ENCODE measurements at regions not wholly inside any gene's neighbourhood (a gene's known extent, or its start where the extent isn't known, plus 50 kb on each side); places are given as distances from the start of the nearest gene placed in this dataset.

DNA sequence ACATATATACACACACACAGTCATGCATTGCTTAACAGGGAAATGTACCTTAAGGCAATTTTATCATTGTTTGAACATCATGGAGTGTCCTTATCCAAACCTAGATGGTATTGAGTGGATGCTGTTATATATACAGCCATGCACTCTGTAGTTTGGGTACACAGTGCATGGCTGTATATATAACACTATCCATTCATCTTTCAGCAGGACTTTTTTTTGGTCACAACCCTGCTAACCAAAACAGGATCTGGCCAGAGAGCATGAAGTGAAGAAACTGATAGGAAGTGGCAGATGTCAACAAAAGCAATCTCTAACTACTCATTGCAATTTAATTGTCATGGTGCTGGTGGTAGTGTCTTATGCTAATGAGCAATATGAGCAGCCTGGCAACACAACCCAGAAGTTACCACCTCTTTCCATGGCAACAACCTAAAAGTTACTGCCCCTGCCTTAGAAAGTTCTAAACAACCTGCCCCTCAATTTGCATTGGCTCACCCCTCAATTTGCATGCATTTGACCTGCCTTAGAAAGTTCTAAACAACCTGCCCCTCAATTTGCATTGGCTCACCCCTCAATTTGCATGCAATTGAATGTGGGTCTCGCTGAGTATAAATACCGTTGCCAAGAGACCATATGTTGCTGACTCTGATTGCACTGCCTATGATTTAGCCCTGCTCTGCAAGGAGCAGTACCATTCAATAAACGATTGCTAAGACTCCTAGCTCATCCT lies 434.9 kb downstream of the DSEL start:
- no peak for ATAC-seq (ENCODE audit: low FRiP score)
- DNase-seq (ENCODE audit: low spot score): no peak
- TF ChIP-seq, protein P1, sequence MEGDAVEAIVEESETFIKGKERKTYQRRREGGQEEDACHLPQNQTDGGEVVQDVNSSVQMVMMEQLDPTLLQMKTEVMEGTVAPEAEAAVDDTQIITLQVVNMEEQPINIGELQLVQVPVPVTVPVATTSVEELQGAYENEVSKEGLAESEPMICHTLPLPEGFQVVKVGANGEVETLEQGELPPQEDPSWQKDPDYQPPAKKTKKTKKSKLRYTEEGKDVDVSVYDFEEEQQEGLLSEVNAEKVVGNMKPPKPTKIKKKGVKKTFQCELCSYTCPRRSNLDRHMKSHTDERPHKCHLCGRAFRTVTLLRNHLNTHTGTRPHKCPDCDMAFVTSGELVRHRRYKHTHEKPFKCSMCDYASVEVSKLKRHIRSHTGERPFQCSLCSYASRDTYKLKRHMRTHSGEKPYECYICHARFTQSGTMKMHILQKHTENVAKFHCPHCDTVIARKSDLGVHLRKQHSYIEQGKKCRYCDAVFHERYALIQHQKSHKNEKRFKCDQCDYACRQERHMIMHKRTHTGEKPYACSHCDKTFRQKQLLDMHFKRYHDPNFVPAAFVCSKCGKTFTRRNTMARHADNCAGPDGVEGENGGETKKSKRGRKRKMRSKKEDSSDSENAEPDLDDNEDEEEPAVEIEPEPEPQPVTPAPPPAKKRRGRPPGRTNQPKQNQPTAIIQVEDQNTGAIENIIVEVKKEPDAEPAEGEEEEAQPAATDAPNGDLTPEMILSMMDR (IDR thresholded peaks at IDR 0.05): no peak

DNA sequence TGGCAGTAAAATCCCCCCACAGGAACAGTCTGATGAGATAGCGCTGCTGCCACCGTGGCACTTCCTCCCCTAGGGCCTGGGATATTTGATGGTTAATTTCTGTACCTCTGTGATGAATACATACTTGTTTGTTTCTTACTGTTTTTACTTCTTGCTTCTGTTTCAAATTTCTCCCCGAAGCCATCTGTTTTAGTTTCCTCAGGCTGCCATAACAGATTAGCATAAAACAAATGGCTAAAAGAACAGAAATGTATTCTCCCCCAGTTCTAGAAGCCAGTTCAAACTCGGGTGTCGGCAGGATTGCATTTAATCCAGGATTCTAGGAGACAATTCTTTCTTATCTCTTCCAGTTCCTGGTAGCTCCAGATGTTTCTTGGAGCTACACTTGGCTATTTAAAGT lies 435.9 kb downstream of the DSEL start:
- DNase-seq (ENCODE audit: low spot score) (no peak), ATAC-seq (ENCODE audit: low FRiP score) (no peak)
- TF ChIP-seq, protein P1 (IDR thresholded peaks at IDR 0.05): no peak

DNA sequence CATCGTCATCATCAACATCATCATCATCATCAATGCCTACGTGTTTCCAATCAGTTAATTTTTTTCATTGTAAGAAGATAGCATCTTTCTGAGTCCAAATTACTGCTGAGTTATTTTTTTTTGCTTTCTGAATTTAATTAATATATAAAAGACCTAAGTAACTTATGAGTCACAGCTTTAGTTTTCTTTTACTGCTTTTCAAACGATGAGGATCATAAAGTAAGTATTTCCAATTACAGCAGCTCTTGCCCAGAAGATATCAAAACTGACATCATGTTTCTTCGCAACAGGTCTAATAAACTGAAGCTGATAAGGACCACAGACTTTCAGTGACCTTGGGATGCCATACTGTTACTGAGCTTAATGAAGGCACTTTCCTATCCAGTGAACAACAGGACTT lies 442.2 kb downstream of the DSEL start:
- TF ChIP-seq, protein P1 (IDR thresholded peaks at IDR 0.05): no peak
- ATAC-seq (ENCODE audit: low FRiP score) (no peak), DNase-seq (ENCODE audit: low spot score) (no peak)

DNA sequence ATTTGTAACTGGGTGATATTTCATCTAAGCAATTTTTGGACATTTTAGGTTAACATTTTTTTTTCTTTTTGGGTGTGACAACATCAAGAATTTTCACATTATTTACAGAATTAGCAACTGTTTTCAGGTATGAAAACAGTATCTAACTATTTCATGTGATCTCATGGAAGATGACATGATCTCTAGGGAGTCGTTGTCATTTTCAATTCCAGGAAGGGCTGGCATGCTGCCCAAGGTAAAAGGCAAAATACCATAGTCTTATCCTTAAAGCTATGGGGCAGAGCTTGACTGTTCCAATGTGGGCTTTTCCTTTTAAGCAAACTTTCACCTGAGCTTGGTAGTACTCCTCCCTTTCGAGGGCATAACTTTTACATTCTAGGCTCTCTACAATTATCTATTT lies 443.7 kb downstream of the DSEL start:
- TF ChIP-seq, protein P1 (IDR thresholded peaks at IDR 0.05): no peak
- ATAC-seq (ENCODE audit: low FRiP score) (no peak), DNase-seq (ENCODE audit: low spot score) (no peak)

DNA sequence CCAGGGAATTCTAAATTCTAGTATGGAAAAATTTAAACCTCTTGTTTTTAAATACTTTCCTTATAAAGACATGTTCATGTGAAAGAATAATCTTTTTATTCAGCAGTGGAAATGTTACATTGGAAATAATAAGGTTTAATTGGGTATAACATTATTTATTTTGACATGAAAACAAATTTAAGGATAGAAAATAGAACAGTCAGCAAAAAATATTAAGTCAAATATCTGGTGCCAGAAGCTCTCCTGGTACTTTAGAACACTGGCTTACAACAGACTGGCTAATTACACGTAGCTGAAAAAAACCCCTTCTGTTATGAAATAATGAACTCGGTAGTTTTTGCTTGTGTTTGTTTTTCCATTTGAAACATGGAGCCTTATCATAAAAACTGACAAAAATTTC lies 447.9 kb downstream of the DSEL start:
- DNase-seq (ENCODE audit: low spot score) (no peak), ATAC-seq (ENCODE audit: low FRiP score) (no peak)
- TF ChIP-seq, protein P1 (IDR thresholded peaks at IDR 0.05): no peak

DNA sequence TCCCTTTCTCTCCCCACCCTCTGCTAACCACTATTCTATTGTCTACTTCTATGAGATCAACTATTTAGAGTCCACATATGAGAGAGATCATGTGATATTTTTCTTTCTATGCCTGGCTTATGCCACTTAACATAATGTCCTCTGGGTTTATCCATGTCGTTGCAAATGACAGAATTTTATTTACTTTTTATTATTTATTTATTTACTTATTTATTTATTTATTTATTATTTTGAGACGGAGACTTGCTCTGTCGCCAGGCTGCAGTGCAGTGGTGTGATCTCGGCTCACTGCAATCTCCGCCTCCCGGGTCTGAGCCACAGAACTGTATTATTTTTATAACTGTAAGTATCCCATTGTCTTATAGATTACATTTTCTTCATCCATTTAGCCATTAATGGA lies 443.4 kb upstream of the CDH19 start:
- TF ChIP-seq, protein P1 (IDR thresholded peaks at IDR 0.05): no peak
- no peak for ATAC-seq (ENCODE audit: low FRiP score)
- no peak for DNase-seq (ENCODE audit: low spot score)

DNA sequence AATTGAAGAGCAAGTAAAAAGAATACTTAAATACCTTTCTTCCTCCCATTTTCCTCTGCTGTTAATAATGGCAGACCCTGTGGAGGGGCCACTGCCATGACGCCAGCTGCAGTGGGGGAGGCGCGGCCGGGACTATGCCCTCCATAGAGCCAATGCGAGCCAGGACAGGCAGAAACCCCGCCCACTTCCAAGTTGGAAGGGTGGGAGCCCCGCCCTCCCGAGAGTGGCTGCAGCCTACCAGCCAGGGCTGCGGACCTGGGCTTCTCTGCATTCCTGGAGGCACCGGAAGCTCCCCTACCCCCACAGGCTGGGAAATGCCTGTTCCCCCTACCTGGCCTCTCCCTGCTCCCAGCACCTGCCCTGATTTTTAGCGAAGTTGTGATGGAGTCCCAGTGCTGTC lies 439.4 kb upstream of the CDH19 start:
- DNase-seq (ENCODE audit: low spot score): no peak
- ATAC-seq (ENCODE audit: low FRiP score): no peak
- TF ChIP-seq, protein P1 (IDR thresholded peaks at IDR 0.05): no peak
